ENCODE measurements at regions not wholly inside any gene's neighbourhood (a gene's known extent, or its start where the extent isn't known, plus 50 kb on each side); places are given as distances from the start of the nearest gene placed in this dataset.
"Not testable (repeated sequence)": the region's sequence is repeated elsewhere in the genome, so short reads cannot be mapped to it uniquely, and the experiment has no call there.

DNA sequence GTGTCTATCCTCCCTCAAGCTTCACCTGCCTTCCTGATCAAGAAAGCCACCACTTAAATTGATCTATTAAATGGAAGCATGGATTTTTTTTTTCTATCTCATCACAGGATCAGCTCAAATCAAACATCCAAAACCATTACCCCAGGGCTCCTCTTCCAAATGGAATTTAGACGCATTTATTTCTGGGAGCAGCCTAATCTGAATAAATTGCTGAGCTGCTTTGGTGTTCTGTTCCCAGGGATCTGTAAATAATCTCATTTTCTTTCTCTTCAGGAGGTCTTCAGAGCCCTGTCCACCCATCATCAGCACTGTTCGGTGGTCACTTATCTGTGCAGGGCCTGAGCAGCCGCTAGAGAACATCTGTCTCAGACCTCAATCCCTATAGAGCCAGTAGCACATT lies 695.4 kb upstream of the TMEM132C start:
- no peak for DNase-seq (ENCODE audit: low spot score)

DNA sequence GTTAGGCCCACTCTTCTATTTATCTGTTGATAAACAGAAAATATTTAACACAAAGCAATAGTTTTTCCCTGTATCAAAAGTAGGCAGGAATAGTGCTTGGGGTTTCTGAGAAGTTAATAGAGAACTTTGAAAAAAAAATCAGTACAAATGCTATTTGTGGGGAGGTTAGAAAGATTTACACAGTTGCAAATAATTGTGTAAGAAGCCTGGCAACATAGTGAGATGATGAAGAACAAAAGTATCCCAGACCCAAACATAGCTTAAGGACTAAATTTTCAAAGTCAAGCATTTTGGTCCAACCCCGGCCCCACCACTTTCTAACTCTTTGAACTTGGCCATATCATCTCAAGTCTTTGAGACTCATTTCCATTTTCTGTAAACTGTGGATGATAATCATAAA lies 687.5 kb upstream of the TMEM132C start:
- DNase-seq (ENCODE audit: low spot score), result no peak

- DNase-seq (ENCODE audit: low spot score), result no peak
These were observed 684.9 kb upstream of the TMEM132C start for GRCh38 chr12:127582074-127582473.

DNA sequence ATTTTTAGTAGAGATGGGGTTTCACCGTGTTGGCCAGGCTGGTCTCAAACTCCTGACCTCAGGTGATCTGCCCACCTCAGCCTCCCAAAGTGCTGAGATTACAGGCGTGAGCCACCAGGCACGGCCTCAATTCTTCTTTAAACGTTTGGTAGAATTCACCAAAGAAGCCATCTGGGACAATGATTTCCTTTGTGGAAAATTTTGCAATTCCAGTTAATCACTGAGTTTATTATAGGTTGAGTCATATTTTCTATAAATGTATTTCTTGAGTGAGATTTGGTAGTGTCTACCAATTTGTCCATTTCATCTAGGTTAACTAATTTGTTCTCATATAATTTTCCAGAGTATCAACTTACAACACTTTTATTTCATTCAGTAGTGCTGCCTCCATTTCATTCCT lies 683.9 kb upstream of the TMEM132C start:
- no peak for DNase-seq (ENCODE audit: low spot score)

GRCh38 chr12:127588249-127588648 lies 678.7 kb upstream of the TMEM132C start:
- DNase-seq (ENCODE audit: low spot score), result no peak

DNA sequence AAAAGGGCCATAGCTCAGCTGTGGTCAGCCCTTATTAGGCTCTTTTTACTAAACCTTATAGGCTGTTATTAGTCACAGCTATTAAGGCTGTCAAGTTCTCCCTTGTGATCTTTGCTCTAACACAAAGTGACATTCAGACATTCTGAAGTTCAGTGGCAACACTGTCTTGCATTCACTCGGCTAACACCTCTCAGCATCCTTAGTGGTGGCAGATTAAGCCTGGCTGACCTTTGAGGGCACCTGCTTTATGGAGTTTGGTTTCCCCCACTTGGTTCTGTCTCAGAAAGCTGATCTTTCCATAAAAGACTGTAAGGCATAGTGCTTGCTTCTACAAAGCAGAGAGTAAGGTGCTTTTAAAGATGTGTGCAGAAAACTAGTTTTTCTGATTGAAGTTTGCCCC lies 677.4 kb upstream of the TMEM132C start:
- no peak for DNase-seq (ENCODE audit: low spot score)

DNA sequence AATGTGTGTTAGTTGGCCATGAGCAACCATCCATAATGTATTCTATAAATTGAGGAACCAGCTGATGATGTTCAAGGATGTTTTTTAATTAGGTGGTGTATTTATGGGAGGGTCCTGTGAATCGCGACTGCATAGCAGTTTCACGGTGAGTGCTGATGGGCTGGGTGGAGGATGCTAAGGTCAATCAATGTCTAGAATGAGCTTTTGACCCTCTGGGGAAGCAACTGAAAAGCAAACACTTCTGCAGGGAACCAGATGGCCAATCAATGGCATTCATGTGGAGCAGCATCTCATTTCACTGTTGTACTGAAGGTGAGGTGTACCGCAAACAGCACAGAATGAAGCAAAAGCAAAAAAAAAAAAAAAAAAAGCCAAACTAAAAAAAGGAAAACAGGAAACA lies 676.1 kb upstream of the TMEM132C start:
- DNase-seq (ENCODE audit: low spot score), result no peak

GRCh38 chr12:127592245-127592644 lies 674.7 kb upstream of the TMEM132C start:
- no peak for DNase-seq (ENCODE audit: low spot score)

GRCh38 chr12:127594351-127594970 lies 672.5 kb upstream of the TMEM132C start:
- DNase-seq (ENCODE audit: low spot score), result no peak

DNA sequence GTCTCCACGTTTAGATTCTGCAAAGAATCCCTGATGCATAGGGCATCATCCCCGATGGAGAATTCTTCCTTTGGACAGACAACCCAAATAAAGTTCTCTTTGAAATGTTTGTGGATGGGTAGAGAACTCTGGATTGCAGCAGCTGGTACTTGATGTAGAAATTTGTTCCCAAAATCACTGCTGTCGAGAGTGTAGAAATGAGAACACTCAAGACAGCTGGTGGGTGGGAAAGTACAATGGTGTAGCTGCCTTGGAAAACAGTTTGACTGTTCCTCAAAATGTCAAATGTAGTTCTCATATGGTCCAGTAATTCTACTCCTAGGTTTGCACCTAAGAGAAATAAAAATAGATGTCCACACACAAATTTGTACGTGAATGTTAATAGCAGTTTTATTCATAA lies 671.5 kb upstream of the TMEM132C start:
- DNase-seq (ENCODE audit: low spot score), result no peak

- DNase-seq (ENCODE audit: low spot score), result no peak
These were observed 670.1 kb upstream of the TMEM132C start for GRCh38 chr12:127596891-127597290.

DNA sequence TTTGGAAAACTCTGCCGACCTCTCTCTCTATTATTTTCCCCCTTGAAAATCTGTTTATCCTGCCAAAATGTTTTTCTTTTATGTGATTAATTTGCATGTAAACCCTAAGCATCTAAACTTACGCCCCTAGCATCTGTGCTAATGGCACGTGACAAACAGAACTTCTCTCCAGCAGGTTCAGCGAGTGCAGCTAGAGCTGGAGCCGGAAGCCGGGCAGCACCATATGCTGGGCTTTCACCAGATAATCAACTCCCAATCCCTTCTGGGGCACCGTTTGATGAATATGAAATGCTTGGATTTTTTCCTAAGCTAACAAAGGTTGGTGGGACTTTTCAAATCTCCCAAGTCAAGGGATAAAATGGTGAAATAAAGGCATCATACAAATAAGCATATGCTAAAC lies 667.5 kb upstream of the TMEM132C start:
- DNase-seq (ENCODE audit: low spot score), result no peak

DNA sequence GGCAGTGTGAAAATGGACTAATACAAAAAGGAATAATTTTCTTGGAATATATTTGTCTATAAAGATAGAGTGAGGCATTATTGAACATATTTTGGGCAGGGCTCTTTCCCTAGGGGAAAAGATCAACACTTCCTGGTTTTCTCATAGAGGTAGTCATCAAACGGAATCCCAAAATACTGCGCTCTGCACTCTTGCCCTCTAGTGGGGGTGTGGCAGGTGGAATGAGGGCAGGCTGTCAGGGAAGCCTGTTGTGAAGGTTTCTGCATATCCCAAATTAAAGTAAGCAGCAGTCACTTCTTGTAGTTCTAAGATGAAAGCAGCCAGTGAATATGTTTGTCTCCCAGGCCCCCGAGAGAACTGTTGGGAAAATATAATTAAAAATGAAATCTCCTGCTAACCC lies 666.8 kb upstream of the TMEM132C start:
- no peak for DNase-seq (ENCODE audit: low spot score)

- no peak for DNase-seq (ENCODE audit: low spot score)
These were observed 660.4 kb upstream of the TMEM132C start for GRCh38 chr12:127606476-127607015.

DNA sequence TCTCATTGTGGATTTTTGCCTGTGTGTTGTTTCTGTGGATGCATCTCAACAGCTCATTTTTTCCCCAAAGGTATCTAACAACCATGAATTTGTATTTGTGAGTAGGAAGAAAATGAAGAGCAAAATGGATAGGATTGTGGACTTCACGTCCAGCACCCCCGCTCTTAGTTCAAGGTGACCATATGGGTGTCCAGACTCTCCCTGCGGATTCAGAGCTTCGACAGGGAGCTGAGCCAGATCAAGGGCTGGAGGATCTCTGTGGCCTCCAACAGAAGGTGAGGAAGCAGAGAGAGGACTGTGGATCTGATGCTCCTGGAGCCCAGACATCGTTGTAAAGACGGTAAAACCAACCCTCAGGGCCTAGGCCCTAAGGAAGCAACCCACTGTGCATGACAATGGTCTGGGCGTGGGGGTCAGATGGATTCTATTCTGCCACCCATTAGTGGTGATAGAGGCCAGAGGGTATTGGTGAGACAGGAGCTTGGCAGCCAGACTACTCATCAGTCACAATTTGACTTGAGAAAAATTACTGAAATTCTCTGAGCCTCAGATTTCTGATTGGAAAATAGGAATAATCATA lies 659.7 kb upstream of the TMEM132C start:
- DNase-seq (ENCODE audit: low spot score), result no peak

GRCh38 chr12:127608359-127608758 lies 658.6 kb upstream of the TMEM132C start:
- DNase-seq (ENCODE audit: low spot score), result not testable (repeated sequence)

DNA sequence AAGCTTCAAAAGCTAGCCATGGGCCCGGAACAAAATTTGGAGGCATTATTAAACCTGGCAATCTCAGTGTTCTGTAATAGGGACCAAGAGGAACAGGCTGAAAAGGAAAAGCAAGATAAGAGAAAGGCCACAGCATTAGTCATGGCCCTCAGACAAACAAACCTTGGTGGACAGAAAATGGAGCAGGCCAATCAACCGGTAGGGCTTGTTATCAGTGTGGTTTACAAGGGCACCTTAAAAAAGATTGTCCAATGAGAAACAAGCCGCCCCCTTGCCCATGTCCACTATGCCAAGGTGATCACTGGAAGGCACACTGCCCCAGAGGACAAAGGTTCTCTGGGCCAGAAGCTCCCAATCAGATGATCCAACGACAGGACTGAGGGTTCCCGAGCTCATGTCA lies 653.9 kb upstream of the TMEM132C start:
- no peak for DNase-seq (ENCODE audit: low spot score)

DNA sequence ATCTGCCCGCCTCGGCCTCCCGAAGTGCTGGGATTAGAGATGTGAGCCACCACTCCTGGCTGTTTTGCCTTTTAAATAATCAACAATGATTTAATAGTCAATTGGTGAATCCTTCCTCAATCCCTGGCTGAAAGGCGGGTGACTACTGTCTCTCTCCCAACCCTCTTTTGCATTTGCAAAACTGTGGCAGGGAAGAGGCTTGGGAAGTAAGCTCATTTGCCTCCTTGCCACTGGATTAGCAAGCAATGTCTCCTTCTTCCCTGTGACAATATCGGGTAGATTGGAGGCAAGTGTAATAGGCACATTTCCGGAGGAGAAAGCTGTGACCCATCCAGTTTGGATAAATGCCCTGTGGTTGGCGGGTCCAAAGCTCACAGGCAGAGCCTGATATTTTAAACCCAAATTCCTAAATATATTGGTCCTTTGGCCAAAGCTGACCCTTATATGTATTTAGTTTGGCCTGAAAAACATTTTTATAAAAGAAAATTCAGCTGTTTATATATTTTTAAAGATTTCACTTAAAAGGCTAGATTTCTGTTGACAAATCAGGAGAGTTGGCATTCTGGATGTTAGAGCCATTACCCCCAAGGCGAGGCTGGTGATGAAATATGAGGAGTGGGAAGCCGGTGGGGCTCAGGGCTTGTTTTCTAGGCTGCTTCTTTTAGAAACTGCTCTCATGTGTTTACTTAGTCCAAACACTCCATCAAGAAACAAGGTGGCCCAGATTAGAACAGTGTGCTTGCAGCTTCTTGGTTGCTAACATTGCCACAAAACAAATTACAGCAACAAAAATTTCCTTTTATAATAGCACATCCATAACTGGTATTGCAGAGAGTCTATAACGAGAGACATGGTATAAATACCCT lies 646.9 kb upstream of the TMEM132C start:
- DNase-seq (ENCODE audit: low spot score), result no peak

DNA sequence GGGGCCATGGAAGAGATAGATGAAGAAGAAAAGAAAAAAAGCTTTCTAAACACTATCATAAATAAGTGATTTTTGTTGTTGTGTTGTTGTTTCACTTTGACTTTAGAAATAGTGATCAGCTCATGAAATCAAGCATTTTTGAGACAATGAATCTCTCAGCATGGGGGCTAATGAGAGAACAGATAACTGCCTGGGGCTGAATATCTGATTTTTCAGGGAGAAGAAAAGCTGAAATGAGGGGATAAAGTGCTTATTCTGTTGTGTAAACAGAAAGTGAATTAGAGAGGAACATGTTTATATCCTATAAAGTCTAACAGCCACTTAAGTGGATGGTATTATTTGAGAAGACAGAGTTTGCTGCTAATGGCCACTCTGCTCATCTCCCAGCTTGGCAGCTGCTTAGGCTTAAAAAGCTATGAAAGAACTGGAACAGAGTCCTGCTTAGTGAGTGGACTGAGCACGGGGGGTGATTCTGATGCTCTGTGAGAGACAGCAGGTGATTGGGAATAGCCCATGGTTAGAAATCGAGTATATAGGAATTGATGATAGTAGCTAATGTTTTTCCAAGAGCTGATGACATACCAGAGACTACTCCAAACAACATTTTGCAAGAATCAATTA lies 646.1 kb upstream of the TMEM132C start:
- DNase-seq (ENCODE audit: low spot score), result no peak

DNA sequence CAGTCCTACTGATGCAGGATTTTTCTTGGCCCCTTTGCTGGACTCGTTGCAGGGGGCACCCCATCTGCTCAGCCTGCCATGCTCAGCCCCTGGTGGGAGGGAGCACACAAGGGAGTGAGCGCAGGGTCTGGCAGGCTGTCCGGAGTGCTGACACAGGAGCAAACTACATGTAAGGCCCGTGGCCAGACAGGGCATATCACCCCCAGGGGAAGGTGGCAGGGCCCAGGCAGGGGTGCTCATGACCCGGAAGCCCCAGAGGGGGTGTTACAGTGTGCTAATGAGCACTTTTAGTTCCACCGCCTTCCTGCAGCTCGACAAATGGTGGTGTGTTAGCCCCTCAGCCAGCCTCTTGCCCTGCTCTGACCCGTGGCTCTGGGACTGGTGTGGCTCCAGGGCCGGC lies 645.6 kb upstream of the TMEM132C start:
- no peak for DNase-seq (ENCODE audit: low spot score)

DNA sequence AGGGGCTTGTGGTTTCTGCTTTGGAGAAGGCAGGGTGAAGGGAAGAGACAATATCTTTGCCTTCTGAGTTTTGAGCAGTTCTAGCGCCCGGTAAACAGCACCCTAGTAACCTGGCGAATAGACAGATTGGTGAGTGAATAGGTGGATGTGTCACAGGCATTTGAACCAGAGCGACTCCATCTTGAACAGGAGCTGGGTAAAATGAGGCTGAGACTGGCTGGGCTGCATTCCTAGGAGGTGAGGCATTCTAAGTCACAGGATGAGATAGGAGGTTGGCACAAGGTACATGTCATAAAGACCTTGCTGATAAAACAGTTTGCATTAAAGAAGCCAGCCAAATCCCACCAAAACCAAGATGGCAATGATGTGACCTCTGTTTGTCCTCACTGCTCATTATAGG lies 643.6 kb upstream of the TMEM132C start:
- DNase-seq (ENCODE audit: low spot score), result no peak

DNA sequence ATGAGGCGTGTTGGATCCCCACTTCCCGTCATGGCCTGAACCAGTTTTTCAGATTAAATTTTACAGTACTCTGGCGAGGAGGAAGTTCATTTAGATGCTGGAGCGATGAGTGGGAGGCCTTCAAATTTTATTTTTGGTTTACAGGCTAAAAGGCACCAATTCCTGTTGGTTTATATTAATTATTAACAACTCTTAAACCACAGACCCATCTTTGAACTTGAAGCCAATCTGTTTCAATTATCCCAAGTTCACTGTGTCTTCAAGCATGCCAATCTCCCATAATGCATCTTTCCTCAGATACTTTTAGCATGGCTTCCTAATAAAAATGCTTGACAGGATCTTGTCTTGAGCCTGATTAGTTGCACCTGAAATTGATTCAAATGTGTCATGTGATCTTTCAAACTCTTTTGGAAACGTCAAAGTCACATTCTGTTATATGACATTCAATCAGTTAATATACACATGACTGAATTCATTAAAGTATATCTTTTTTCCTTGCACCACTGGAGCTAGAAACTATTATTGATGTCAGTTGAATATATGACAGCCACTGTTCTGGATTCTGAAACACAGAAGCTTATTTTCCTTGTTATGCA lies 641.7 kb upstream of the TMEM132C start:
- no peak for DNase-seq (ENCODE audit: low spot score)
